Stimulated activated CD4-positive, alpha-beta T cell treated with anti-CD3 and anti-CD28 coated beads, Interleukin-15, amount 100 ng/mL, for 48 hours (primary cell): ENCODE measurements at regions not wholly inside any gene's neighbourhood (a gene's known extent, or its start where the extent isn't known, plus 50 kb on each side); places are given as distances from the start of the nearest gene placed in this dataset.

Experiments
- DNase-seq, 2 donors: peaks; one replicate each; pipeline ENCODE4 v3.0.0-alpha.2; 2020; ENCODE audit warnings: low read depth in 2 of 2

DNA sequence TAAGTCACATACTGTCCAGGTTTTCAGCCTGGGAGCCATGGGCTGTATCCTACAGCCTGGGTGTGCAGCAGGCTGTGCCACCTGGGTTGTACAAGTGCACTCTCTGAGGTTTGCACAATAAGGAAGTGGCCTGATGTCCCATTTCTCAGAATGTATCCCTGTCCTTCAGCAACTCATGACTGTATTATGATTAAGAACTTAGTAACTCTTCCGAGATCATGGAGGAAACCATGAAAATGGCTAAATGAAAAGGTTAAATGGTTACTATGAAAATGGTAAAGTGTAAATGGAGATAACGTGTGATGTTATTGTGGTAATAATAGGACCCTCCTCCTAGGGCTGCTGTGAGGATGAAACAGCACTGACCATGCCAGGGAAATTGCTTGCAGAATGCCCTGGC, 227.6 kb downstream of the ANKRD60 start:
- DNase-seq = no peak

DNA sequence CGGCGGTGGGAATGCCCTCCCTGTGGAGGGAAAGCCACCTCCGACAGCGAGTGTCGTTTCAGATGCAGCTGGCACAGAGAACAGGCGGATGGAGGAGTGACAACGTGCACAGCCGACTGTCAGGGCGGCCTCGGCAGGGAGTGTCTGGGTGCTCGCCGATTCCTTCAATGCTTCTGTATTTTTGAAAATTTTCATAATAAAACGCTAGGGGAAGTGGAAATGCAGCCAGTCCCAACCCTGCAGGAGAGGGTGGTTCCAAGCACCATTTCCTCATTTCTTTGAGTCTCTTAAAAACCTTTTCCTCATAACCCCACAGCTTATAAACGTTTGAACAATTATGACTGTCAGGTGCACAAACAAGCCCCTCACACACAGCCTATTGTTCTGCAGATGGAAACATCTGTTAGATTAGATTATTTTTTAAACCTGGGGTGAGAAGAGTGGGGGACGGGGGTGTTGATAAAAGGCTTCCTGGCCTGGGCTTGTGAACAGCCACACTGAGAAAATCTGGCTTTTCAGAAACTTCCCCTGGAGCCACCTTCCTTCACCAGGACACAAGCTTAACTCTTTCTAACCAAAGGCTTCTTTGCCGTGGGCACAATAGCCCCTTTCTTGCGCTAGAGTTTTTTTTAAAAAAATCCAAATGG, 228.9 kb downstream of the ANKRD60 start:
- DNase-seq = no peak

DNA sequence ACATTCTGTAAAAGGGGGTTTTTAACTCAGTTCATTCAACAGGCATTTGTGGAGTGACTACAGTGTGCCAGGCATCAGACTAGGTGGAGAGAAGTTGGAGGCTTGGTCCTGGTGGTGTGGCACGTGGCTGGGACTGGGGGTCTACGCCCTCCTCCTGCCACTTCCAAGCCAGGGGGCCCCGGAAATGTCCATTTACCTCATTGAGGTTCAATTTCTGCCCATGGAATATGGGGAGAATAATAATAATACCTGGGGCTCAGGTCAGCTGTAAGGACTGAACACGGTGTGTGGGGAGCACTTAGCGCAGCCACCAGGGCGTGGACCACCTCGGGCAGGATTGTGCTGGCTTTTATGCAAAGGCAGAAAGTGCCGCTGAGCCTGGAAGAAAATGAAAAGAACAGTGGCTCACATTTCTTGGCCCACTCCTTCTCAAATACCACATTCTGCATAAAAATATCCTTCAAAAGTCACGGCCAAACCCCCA, 229.4 kb downstream of the ANKRD60 start:
- no peak for DNase-seq

DNA sequence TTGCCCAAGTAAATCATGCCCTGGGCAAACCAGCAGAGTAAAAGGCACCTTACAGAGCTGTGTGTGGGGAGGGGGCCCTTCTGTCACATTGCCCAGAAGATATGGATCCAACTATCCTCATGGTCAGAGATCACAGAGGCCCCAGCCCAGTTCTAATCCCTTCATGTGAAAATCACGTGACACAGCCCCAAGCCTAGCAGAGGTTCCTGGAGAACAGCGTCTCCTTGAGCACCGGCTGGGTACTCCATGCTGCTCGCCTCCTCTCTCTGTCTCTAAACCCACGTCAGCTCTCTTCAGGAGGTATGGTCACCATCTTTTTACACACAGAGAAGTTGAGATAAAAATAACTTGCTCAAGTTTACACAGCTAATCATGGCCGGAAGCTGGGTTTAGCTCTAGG, 230.2 kb downstream of the ANKRD60 start:
- DNase-seq = no peak

DNA sequence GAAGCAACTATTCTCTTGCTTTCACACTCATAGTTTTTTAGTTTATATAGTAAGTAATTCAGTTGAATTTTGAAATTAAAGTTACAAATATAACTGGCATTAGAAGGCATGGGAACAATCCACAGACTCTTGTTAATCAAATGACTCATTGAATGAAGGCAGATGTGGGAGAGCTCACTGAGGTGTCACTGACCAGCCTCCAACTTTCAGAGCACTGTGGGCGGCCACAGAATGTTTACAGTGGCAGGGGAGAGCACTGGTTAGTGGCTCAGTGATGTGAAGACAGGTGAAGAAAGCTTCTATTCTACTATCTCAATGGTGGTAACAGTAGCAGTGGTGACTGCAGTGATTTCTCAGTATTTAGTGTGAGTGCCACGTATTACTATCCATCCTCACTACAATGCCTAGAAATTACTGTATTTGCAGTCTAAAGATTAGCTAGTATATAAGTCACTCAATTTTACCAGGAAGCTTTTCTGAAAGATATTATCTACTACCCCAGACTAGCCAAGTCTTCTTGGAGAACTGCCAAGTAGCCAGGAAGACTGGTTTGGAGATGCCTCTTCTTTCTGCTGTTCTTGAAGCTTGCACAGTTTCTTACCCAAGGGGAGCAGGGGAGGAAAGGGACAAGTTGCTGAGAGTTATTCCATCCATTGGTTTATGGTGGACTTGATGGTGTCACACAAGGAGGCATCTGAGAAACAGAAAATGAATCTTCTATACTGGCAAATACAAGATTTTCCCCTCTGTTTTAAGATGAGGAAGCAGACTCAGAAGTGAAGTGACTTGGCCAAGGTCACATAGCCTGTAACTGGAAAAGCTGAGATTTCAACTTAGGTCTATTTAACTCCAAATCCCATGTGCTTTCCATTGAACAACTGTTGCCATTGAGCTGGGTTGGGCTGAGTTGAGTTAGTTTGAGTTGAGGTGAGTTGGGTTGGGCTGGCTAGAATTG, 231.2 kb downstream of the ANKRD60 start:
- DNase-seq = no peak

DNA sequence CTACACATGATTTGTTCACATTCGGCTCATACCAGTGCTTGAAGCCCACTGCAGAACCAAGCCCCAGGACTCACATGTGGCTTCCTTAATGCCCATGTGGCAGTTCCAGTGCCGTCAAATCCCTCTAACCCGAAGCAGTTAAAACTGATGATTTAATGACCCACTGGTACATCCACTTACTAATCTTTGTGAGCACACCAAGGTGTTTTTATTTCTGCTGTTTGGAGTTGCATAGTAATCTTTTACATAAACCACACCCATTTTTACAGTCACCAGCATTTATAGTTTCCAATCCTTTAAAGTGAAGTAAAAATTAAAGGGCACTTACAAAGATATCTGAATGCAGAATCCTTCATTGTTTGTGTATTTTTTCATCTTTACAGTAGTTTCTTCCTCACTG, 232.0 kb downstream of the ANKRD60 start:
- no peak for DNase-seq

DNA sequence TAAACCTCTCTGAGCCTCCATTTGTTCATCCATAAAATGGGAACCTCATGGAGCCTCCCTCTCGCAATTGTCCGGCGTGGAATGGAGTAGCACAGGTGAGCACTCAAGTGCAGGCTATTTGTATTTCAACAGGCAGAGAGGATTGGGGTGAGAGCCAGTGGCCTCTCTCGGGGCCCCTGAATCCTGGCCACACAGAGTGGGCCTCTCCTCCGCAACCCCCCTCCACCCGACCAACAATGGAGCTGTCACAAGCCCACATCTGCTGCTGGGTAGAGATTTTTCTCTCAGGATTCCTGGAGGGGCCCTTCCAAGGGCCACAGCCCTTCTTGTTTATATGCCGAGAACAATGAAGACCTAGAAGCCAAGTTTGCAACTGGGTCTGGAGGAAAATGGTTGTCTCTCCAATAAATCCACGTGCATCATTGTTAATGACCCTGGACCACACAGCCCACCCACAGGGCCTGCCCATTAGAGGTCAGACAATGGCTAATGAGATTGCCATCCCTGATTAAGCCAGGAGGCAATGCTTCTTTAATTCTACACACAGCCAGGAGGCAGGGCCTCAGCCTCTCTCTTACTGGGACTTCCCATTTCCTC, 233.0 kb downstream of the ANKRD60 start:
- DNase-seq = no peak

DNA sequence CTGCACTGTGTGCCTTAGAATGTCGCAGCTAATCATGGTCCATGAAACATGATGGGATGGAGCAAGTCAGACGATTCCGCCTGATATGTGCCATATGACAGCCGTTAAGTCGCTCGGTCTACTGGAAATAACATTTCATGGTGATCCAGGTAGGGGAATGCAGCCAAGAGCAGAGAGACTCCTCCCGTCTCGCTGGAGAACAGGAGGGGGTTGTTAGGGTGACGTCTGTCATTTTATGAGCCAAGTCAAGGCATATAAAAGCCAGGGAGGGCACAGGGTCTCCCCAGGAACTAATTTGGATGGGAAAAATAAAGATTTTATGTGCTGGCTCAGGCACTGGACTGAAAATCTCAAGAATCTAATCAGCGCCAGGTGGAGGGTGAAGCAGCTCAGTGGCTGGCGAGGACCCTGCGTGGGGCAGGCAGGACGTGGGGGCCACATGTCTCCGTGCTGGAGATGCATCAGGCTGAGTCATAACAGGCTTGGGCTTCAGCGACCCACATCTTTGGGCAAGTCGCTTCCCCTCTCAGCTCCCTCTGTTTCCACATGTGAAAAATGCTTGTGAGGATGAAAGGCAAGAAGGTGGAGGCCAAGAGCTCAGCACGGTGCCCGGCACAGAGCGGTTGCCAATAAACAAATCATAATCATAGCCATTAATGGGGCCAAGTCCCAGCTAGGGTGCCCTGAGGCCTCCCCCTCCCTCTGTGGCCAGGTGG, 234.6 kb downstream of the ANKRD60 start:
- DNase-seq = no peak

DNA sequence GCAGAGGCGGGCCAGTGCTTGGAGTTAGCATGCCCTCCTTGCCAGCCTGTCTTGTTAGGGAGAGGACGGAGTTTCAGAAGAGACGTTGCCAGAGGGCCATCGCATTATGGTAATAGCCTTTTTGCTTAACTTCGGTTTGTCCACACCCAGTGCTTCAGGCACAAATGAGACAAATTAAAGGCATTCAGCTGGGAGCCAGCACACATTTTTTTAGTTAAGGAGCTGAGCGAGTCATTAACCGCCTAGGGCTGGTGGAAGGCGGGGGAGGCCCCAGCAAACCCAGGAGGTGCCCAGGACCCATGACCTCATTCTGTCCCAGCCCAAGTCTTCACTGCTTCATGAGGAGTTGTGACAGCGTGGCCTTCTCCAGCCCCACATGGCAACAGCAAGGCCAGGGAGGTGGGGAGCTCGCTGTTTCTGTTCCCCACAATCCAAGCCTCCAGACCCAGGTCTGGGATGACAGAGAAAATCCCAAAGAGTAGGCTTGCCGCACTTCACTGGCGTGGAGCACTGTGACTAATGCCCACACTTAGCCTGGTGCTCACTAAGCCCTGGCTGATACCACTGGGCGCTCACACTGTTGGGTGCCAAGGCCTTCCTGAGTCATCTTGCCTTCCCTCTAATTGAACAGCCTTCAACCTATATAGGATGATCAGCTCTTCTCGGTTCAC, 237.1 kb downstream of the ANKRD60 start:
- DNase-seq = no peak

DNA sequence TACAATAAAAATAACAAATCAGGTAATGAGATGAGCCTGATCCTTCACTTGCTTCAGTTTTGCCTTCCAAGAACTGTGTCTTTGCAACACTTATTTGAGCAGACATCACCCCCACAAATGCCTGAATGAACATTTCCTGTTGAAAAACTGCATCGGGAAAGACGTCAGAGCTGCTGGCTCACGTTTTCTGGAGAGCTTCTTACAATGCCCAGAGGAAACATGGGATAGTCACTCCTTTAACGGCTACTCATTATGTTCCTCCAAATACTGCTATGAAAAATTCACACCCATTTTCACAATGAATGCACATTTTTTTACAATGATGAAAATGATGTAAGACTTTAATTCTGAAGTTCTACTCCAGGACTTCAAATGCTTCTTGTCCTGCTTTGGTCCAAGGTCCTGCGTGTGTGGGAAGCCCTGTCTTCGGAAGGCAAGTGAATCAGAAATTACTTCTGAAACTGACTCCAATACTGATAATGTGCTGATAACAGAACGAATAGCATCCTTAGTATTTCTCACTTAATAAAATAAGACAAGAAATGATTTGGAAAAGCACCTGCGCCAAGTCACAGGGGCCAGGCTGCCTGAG, 238.0 kb downstream of the ANKRD60 start:
- no peak for DNase-seq

DNA sequence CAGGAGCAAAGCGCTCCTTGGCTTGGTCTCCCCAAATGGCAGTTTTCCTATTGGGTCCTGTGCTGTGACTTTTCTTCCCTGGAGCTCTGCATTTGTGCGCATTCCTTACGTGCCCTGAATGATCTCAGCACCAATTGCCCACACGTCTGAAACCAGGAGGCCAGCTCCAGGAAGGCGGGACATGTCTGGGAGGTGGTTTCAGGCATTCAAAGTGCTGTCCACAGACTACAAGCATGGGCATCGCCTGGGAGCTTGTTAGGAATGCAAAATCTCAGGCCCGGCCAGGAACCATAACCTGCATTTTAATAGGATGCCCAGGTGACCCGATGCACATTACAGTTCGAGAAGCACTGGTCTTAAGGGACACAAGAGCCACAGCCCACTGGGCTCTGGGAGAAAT, 239.6 kb downstream of the ANKRD60 start:
- DNase-seq = no peak

DNA sequence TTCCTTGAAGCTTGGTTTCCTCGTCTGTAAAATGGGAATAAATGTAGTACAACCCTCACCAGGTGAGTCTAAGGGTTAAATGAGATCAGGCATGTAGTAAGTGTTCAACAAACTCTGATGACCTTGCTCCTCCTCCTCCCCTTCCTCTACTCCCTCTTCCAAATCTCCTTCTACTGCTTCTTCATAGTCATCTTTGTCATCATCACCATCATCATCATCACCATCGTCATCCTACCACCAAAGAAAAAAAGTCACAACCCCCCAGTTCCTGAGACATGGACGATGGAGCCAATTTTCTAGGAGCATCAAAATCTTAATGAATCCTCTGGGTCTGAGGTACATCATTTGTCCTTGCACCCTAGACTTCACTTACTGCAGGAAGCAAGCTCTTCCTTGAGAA, 240.0 kb downstream of the ANKRD60 start:
- no peak for DNase-seq

DNA sequence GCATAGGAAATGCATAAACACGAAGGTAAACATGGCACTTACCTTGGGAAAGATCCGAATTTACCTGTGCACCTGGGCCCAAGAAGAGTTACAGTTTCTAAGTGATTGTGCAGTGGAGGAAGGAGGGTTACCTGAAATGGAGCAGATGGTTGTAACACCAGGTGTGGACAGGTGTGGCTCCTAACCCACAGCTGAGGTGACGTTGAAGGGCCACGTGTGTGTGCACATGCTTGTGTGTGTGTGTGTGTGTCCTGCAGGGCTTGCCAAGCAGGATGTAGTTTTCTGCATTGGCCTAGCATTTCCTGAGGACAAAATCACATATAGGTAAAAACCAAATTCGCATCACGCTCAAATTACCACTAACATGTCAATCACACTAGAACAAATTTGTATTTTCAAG, 240.8 kb downstream of the ANKRD60 start:
- DNase-seq = no peak

DNA sequence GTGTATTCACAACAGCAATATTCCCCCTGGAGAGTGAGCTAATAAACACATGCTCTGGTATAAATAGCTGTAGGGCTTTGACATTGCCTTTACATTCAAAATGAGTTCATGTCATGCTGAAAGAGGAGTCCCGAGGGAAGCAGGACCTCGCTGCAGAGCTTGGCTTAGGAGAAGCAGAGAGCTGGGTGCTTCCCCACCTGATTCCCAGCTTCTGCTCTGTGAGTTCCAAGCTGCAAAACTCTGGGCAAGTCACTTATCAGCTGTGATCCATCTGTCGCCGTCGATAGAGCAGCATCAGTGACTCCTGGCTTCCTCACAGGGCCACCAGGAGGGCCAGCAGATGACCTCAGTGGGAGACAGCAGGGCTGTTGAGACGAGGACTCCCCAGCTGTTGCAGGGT, 241.8 kb downstream of the ANKRD60 start:
- DNase-seq = no peak

DNA sequence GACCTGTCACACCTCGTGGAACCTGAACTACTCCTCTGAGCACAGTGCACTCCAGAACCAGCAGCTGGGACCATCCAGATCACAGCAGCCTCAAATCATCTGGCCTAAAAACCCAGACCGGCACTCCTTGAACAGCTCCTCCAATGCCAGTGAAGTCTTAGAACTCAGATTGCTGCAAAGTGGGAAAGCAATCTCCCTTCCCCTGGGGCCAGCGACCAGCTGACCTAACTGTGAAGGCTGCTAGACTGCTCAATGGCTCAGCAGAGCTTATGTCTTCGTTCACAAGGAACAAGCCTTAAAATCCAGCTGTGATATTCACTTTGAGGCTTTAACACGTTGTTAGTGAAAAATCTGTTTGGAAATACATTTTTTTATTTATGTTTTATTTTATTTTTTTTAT, 243.2 kb downstream of the ANKRD60 start:
- DNase-seq = no peak

DNA sequence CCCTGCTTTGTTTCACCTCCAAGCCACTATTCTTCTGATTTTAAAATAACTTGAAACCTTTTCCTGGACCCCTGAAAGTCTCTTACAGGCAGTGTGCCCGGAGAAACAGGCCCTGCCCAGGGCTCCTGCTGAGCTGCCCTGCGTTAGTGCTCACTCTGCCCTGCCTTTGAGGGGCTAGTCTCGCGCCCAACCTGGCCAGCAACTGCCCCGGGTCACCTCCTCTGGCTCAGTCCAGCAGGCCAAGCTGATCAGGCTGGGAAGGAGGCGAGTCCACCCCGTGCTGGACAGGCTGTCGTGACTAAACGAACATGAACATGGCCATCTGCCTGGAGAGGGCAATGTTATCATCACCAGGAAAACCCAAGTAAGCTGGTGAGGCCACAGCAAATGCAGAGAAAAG, 245.4 kb downstream of the ANKRD60 start:
- DNase-seq = no peak

DNA sequence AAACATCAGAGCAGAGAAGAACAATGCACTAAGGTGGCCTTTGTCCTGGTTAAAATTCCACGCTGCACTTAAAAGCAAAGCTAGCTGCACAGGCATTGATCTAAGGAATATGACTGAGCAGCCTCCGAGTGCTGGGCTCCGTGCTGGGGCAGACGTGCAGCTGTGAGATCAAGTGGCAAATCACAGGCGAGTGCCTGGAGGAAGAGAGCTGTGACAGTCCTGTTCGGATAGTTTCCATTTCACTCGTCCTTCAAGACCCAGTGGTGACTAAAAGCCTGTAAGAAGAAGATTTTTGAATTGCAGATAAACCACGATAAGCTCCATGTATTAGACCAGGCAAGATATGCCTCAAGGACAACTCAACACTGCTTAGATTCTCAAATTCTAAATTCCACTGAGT, 247.9 kb downstream of the ANKRD60 start:
- no peak for DNase-seq

DNA sequence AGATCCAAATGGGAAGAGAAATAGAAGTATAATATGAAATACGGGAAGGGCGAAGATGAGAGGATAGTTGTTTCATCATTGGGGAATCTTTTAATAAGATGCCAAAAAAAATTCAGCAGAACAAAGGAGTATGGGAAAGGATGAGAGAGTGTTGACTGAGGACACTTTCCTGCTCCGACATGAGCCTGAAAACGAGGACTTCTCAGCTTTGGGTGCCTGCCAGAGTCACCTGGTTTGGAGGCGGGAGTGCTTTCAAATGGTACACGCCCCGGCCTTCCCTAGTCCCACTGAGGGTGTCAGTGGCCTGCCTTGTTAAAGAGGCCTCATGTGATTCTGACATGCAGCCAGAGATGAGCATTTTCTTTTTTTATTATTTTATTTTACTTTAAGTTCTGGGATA, 250.9 kb downstream of the ANKRD60 start:
- no peak for DNase-seq

DNA sequence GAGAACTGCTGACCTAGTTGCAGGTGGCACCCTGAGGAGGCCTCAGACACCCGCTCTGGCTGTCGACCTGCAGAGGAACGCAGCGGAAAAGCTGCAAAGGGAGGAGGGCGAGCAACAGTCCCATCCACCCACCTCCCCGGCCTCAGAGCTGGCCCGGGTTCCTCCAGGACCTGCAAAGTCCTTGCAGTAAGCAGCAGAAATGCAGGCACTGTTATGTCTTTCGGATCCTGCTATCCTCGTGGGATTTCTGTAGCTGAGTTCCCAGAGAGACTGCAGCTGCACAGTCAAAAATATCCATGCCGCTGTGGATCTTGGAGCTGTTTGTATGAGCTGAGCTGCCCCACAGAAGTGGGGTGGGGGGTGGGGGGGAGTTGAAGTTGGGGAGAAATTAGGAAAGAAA, 251.3 kb downstream of the ANKRD60 start:
- no peak for DNase-seq

DNA sequence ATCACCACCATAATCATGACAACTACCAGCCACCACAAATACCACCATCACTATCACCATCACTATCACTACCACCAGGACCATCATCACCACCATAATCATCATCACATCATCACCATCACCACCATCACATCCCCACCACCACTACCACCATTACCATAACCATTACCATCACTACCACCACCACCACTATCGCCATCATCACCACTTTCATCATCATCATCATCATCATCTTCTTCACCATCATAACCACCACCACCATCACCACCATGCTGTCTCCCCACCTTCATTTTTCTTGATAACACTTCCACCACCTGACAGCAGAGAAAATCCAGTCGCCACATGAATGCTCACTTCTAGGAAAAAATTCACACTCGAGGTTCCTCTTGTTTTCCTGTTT, 253.6 kb downstream of the ANKRD60 start:
- DNase-seq = no peak

DNA sequence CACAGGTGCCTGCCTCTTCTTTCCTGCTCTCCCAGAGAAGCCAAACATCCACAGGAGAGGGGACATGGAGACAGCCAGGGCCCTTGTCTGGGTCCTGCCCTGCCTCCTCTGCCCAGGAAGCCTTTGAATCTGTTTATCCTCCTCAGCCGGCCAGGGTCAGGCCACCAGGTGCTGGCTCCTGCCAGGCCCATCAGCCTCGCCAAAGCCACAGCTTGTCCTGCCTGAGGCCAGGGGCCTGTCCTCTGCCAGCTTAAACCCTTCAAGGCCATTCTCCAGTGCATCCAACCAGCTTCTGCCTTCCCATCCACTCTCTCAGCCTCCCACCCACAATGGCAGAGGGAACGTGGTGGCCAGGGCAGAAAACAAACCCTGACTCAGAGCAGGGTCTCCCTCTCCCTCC, 254.6 kb downstream of the ANKRD60 start:
- no peak for DNase-seq
